ENCODE measurements at regions not wholly inside any gene's neighbourhood (a gene's known extent, or its start where the extent isn't known, plus 50 kb on each side); places are given as distances from the start of the nearest gene placed in this dataset.

GRCh38 chr10:59078978-59079377, 97.5 kb upstream of the PHYHIPL start:
- H3K36me3 Mint-ChIP-seq, result no peaks in the 10 kb centered on the region
- H3K9me3 Mint-ChIP-seq, result no peaks in the 10 kb centered on the region
- no peak for TF ChIP-seq CTCF (IDR thresholded peaks at IDR 0.05; ENCODE audit: unreplicated experiment)
- no peak overlapping the region for H3K4me3 Mint-ChIP-seq
- H3K27ac Mint-ChIP-seq, result no peak overlapping the region
- no peak for DNase-seq (ENCODE audit: low spot score in 2 of 2, unreplicated experiment in 2 of 2)
- peaks cover 5% of the 10 kb centered on the region for H3K27me3 Mint-ChIP-seq (ENCODE audit: low read depth)
- H3K4me1 Mint-ChIP-seq, result peaks cover 2% of the 10 kb centered on the region

- peaks cover 2% of the 10 kb centered on the region for H3K4me1 Mint-ChIP-seq
- H3K36me3 Mint-ChIP-seq, result no peaks in the 10 kb centered on the region
- no peaks in the 10 kb centered on the region for H3K9me3 Mint-ChIP-seq
- H3K27me3 Mint-ChIP-seq (ENCODE audit: low read depth), result peaks cover 5% of the 10 kb centered on the region
- H3K4me3 Mint-ChIP-seq, result no peak overlapping the region
- TF ChIP-seq CTCF (IDR thresholded peaks at IDR 0.05; ENCODE audit: unreplicated experiment), result no peak
- no peak for DNase-seq (ENCODE audit: low spot score in 2 of 2, unreplicated experiment in 2 of 2)
- no peak overlapping the region for H3K27ac Mint-ChIP-seq
Measured at GRCh38 chr10:59079386-59080226, 96.8 kb upstream of the PHYHIPL start.

GRCh38 chr10:59082249-59082648, 94.2 kb upstream of the PHYHIPL start:
- H3K9me3 Mint-ChIP-seq, result no peaks in the 10 kb centered on the region
- no peaks in the 10 kb centered on the region for H3K36me3 Mint-ChIP-seq
- DNase-seq (ENCODE audit: low spot score in 2 of 2, unreplicated experiment in 2 of 2), result no peak
- peaks cover 7% of the 10 kb centered on the region for H3K4me1 Mint-ChIP-seq
- TF ChIP-seq CTCF (IDR thresholded peaks at IDR 0.05; ENCODE audit: unreplicated experiment), result no peak
- H3K27me3 Mint-ChIP-seq (ENCODE audit: low read depth), result peaks cover 11% of the 10 kb centered on the region
- no peak overlapping the region for H3K27ac Mint-ChIP-seq
- H3K4me3 Mint-ChIP-seq, result no peak overlapping the region

GRCh38 chr10:59085054-59085453, 91.4 kb upstream of the PHYHIPL start:
- no peak for DNase-seq (ENCODE audit: low spot score in 2 of 2, unreplicated experiment in 2 of 2)
- Mint-ChIP-seq H3K4me3 (no peak overlapping the region), H3K27ac (no peak overlapping the region), H3K9me3 (no peaks in the 10 kb centered on the region), H3K36me3 (no peaks in the 10 kb centered on the region), H3K27me3 (ENCODE audit: low read depth) (peaks cover 14% of the 10 kb centered on the region), H3K4me1 (peaks cover 5% of the 10 kb centered on the region)
- no peak for TF ChIP-seq CTCF (IDR thresholded peaks at IDR 0.05; ENCODE audit: unreplicated experiment)

GRCh38 chr10:59085711-59086502, 90.5 kb upstream of the PHYHIPL start:
- H3K4me3 Mint-ChIP-seq, result no peak overlapping the region
- H3K27me3 Mint-ChIP-seq (ENCODE audit: low read depth), result peaks cover 15% of the 10 kb centered on the region
- H3K9me3 Mint-ChIP-seq, result no peaks in the 10 kb centered on the region
- peaks cover 5% of the 10 kb centered on the region for H3K4me1 Mint-ChIP-seq
- H3K27ac Mint-ChIP-seq, result no peak overlapping the region
- H3K36me3 Mint-ChIP-seq, result no peaks in the 10 kb centered on the region
- no peak for TF ChIP-seq CTCF (IDR thresholded peaks at IDR 0.05; ENCODE audit: unreplicated experiment)
- no peak for DNase-seq (ENCODE audit: low spot score in 2 of 2, unreplicated experiment in 2 of 2)
